ENCODE measurements at regions not wholly inside any gene's neighbourhood (a gene's known extent, or its start where the extent isn't known, plus 50 kb on each side); places are given as distances from the start of the nearest gene placed in this dataset.

GRCh38 chr3:64917914-64918453 lies 230.2 kb upstream of the ADAMTS9 start:
- Mint-ChIP-seq H3K9me3 (ENCODE audit: unreplicated experiment) (no peaks in the 10 kb centered on the region), H3K36me3 (ENCODE audit: unreplicated experiment) (no peaks in the 10 kb centered on the region), H3K4me1 (ENCODE audit: unreplicated experiment) (peaks cover 4% of the 10 kb centered on the region), H3K4me3 (ENCODE audit: unreplicated experiment) (no peak overlapping the region), H3K27ac (ENCODE audit: unreplicated experiment) (no peak overlapping the region), H3K27me3 (ENCODE audit: unreplicated experiment) (no peaks in the 10 kb centered on the region)
- TF ChIP-seq, protein P1, sequence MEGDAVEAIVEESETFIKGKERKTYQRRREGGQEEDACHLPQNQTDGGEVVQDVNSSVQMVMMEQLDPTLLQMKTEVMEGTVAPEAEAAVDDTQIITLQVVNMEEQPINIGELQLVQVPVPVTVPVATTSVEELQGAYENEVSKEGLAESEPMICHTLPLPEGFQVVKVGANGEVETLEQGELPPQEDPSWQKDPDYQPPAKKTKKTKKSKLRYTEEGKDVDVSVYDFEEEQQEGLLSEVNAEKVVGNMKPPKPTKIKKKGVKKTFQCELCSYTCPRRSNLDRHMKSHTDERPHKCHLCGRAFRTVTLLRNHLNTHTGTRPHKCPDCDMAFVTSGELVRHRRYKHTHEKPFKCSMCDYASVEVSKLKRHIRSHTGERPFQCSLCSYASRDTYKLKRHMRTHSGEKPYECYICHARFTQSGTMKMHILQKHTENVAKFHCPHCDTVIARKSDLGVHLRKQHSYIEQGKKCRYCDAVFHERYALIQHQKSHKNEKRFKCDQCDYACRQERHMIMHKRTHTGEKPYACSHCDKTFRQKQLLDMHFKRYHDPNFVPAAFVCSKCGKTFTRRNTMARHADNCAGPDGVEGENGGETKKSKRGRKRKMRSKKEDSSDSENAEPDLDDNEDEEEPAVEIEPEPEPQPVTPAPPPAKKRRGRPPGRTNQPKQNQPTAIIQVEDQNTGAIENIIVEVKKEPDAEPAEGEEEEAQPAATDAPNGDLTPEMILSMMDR (IDR thresholded peaks at IDR 0.05) = no peak
- no peak for DNase-seq (ENCODE audit: extremely low spot score, unreplicated experiment)

DNA sequence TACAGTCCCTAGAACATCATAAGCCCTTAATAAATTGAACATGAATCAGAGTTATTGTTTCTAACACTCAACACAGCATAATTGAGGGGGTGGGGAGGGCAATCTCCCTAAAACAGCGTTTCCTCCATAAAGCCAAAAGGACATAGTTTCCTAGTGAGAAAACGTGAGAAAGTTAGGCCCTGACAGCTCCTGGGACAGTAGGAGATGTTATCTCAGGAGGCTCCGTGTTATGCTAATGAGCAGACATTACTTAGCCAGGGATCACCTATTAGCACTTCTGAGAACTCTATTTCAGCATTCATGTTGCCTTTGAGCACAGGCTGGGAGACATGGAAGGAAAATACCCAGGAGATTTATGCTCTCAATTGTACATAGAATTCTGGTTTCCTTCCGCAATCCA lies 229.1 kb upstream of the ADAMTS9 start:
- H3K4me3 Mint-ChIP-seq (ENCODE audit: unreplicated experiment) = no peak overlapping the region
- peaks cover 6% of the 10 kb centered on the region for H3K9me3 Mint-ChIP-seq (ENCODE audit: unreplicated experiment)
- H3K27me3 Mint-ChIP-seq (ENCODE audit: unreplicated experiment) = no peaks in the 10 kb centered on the region
- H3K27ac Mint-ChIP-seq (ENCODE audit: unreplicated experiment) = no peak overlapping the region
- H3K36me3 Mint-ChIP-seq (ENCODE audit: unreplicated experiment) = no peaks in the 10 kb centered on the region
- no peak for DNase-seq (ENCODE audit: extremely low spot score, unreplicated experiment)
- TF ChIP-seq, protein P1 (IDR thresholded peaks at IDR 0.05) = no peak
- peaks cover 4% of the 10 kb centered on the region for H3K4me1 Mint-ChIP-seq (ENCODE audit: unreplicated experiment)

DNA sequence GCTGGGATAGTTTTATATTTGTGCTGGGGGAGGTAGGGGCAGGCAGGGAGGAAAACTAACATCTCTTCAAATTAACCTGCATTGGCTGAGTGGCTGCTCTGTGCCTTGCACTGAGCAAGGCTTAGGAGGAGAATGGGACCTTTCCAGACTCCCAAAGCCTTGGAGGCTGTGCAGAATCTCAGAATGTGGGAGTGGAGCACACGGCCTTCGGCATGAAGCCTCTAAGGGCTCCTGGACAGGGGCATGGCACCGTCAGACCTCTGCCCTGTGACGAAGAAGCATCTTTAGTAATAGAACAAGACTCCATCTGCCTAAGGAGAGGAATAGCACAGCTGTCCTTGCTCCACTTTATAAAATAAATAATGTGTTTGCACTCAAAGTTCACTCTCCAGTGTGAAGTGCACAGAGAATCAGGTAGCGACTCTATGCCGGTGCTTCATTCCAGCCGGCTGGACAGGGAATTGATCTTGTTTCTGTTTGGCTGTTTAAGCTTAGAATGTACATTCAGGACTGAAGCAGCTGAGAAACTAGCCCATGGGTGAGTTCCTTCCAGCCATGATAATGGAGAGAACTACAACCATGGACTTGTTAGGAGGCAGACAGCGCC lies 228.5 kb upstream of the ADAMTS9 start:
- H3K27ac Mint-ChIP-seq (ENCODE audit: unreplicated experiment) = no peak overlapping the region
- H3K27me3 Mint-ChIP-seq (ENCODE audit: unreplicated experiment) = no peaks in the 10 kb centered on the region
- no peak overlapping the region for H3K4me3 Mint-ChIP-seq (ENCODE audit: unreplicated experiment)

DNA sequence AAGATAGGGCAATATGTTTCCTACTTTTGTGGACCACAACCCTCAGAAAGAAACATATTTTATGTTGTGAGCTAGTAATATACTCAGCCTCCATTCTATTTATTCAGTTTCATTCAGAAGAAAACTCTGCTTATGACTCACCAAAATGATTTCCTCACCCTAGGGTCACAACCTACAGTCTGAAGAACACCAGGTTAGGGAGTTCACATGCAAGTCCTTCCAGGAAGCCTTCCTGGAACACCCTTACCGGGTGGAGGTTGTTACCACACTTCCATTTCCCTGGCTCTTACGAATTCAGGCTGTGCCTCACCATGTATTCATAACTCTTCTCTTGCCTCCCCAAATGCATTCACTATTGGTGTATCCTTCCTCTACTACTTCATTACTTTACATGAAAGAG lies 228.0 kb upstream of the ADAMTS9 start:
- TF ChIP-seq, protein P1 (IDR thresholded peaks at IDR 0.05) = no peak
- Mint-ChIP-seq H3K27me3 (ENCODE audit: unreplicated experiment) (no peaks in the 10 kb centered on the region), H3K4me1 (ENCODE audit: unreplicated experiment) (peaks cover 4% of the 10 kb centered on the region), H3K36me3 (ENCODE audit: unreplicated experiment) (no peaks in the 10 kb centered on the region), H3K4me3 (ENCODE audit: unreplicated experiment) (no peak overlapping the region), H3K9me3 (ENCODE audit: unreplicated experiment) (peaks cover 6% of the 10 kb centered on the region), H3K27ac (ENCODE audit: unreplicated experiment) (peak overlapping the region; percentile 29)
- DNase-seq (ENCODE audit: extremely low spot score, unreplicated experiment) = no peak

More for the DNA sequence above, 228.5 kb upstream of the ADAMTS9 start:
- TF ChIP-seq, protein P1 (IDR thresholded peaks at IDR 0.05) = no peak
- Mint-ChIP-seq H3K4me1 (ENCODE audit: unreplicated experiment) (peaks cover 4% of the 10 kb centered on the region), H3K9me3 (ENCODE audit: unreplicated experiment) (peaks cover 6% of the 10 kb centered on the region), H3K36me3 (ENCODE audit: unreplicated experiment) (no peaks in the 10 kb centered on the region)
- DNase-seq (ENCODE audit: extremely low spot score, unreplicated experiment) = no peak

DNA sequence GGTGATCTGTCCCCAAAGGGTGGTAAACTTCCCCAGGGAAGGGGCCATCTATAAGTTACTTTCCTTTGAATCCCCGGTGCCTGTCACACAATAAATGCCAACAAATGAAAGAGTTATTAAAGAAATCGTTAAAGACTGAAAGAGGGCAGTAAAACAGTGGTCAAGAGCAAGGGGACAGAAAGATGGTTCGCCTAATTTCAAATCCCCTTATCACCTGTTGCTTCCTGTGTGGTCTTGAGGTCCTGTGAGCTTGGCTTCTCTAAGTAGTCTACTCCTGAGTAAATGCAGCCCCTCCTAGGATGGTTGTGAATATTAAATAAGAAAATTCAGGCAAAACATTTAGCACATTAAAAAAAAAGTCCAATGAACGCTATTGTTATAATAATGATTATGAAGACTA lies 225.7 kb upstream of the ADAMTS9 start:
- Mint-ChIP-seq H3K9me3 (ENCODE audit: unreplicated experiment) (peaks cover 6% of the 10 kb centered on the region), H3K4me1 (ENCODE audit: unreplicated experiment) (peaks cover 11% of the 10 kb centered on the region), H3K36me3 (ENCODE audit: unreplicated experiment) (no peaks in the 10 kb centered on the region), H3K4me3 (ENCODE audit: unreplicated experiment) (no peak overlapping the region), H3K27me3 (ENCODE audit: unreplicated experiment) (no peaks in the 10 kb centered on the region), H3K27ac (ENCODE audit: unreplicated experiment) (no peak overlapping the region)
- TF ChIP-seq, protein P1 (IDR thresholded peaks at IDR 0.05) = no peak
- DNase-seq (ENCODE audit: extremely low spot score, unreplicated experiment) = no peak

Measured in osteocyte (in vitro differentiated cells).